Tibial nerve (tissue), 4 donors: ENCODE measurements at regions not wholly inside any gene's neighbourhood (a gene's known extent, or its start where the extent isn't known, plus 50 kb on each side); places are given as distances from the start of the nearest gene placed in this dataset.

Experiments used
- EP300 ChIP-seq, 2 donors: sonication (generic); formaldehyde crosslinking; IDR thresholded peaks; one replicate each; pipeline ENCODE4 v1.6.1; 2017; ENCODE audit warnings: antibody characterized with exemption in 2 of 2, mild to moderate bottlenecking in 1 of 2
- POLR2A ChIP-seq, 2 donors: fragments of 450-650 bp; IDR thresholded peaks; one replicate each; pipeline ENCODE4 v1.6.1; 2017; ENCODE audit warnings: antibody characterized with exemption in 2 of 2, mild to moderate bottlenecking in 2 of 2, moderate library complexity in 2 of 2
- TF ChIP-seq, protein P1 (sequence below), 5 experiments: fragments of 200-600 bp in 3 of 5; fragments of 450-650 bp in 2 of 5; sonication (generic) in 3 of 5; IDR thresholded peaks; one replicate each; pipeline ENCODE4 v1.5.1; 2016 to 2019; ENCODE audit warnings: antibody characterized with exemption in 5 of 5, mild to moderate bottlenecking in 3 of 5, moderate library complexity in 2 of 5

DNA sequence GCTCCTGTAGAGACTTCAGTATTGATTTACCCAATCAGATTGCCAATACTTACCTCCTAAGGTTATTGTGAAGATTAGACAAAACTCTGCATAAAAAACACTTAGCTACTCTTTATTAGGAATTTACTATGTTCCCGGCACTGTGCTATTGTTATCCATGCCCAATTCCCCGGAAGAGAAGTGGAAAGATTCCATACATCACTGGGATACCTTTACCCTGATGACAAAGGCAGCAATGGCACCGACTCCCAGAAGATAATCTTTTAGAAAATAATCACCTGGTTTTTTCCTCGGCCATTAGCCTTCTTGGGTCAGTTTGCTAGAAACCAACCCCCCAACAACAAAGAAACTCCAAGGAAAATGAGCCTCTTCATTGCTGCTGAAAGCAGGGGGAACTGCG, 226.0 kb downstream of the SNX18 start:
- TF ChIP-seq, protein P1, sequence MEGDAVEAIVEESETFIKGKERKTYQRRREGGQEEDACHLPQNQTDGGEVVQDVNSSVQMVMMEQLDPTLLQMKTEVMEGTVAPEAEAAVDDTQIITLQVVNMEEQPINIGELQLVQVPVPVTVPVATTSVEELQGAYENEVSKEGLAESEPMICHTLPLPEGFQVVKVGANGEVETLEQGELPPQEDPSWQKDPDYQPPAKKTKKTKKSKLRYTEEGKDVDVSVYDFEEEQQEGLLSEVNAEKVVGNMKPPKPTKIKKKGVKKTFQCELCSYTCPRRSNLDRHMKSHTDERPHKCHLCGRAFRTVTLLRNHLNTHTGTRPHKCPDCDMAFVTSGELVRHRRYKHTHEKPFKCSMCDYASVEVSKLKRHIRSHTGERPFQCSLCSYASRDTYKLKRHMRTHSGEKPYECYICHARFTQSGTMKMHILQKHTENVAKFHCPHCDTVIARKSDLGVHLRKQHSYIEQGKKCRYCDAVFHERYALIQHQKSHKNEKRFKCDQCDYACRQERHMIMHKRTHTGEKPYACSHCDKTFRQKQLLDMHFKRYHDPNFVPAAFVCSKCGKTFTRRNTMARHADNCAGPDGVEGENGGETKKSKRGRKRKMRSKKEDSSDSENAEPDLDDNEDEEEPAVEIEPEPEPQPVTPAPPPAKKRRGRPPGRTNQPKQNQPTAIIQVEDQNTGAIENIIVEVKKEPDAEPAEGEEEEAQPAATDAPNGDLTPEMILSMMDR (IDR thresholded peaks at IDR 0.05), result no peak
- no peak for TF ChIP-seq POLR2A (IDR thresholded peaks at IDR 0.05)
- TF ChIP-seq EP300 (IDR thresholded peaks at IDR 0.05), result no peak
